Duodenal mucosa (tissue), 2 donors: ENCODE measurements at regions not wholly inside any gene's neighbourhood (a gene's known extent, or its start where the extent isn't known, plus 50 kb on each side); places are given as distances from the start of the nearest gene placed in this dataset.

Experiments used
- H3K27ac ChIP-seq: one replicate; pipeline ENCODE4 v1.7.0; 2013; ENCODE audit warnings: low read depth, low read length
- H3K27me3 ChIP-seq, 2 donors: one replicate each; pipeline ENCODE4 v1.7.0; 2013; ENCODE audit warnings: low read length in 2 of 2, control low read depth in 1 of 2; ENCODE audit not compliant: insufficient read depth in 2 of 2, control insufficient read depth in 1 of 2
- H3K36me3 ChIP-seq, 2 donors: one replicate each; pipeline ENCODE4 v1.7.0; 2013; ENCODE audit warnings: low read length in 2 of 2, control low read depth in 1 of 2; ENCODE audit not compliant: insufficient read depth in 2 of 2, control insufficient read depth in 1 of 2
- H3K4me1 ChIP-seq, 2 donors: one replicate each; pipeline ENCODE4 v1.7.0; 2013; ENCODE audit warnings: low read length in 2 of 2, control low read depth in 1 of 2; ENCODE audit not compliant: insufficient read depth in 2 of 2, control insufficient read depth in 1 of 2
- H3K4me3 ChIP-seq, 2 donors: one replicate each; pipeline ENCODE4 v1.7.0; 2013; ENCODE audit warnings: low read length in 2 of 2, low read depth in 1 of 2
- H3K9ac ChIP-seq, 2 donors: one replicate each; pipeline ENCODE4 v1.7.0; 2013; ENCODE audit warnings: low read length in 2 of 2, low read depth in 1 of 2
- H3K9me3 ChIP-seq, 2 donors: one replicate each; pipeline ENCODE4 v1.7.0; 2013; ENCODE audit warnings: low read length in 2 of 2, control low read depth in 1 of 2; ENCODE audit not compliant: control insufficient read depth in 1 of 2

GRCh38 chr11:116169776-116170175 lies 603.0 kb downstream of the BUD13 start:
- H3K27ac ChIP-seq, result no peak overlapping the region
- H3K27me3 ChIP-seq, result no peaks in the 10 kb centered on the region
- no peak overlapping the region for H3K9ac ChIP-seq
- no peaks in the 10 kb centered on the region for H3K9me3 ChIP-seq
- no peaks in the 10 kb centered on the region for H3K4me1 ChIP-seq
- no peaks in the 10 kb centered on the region for H3K36me3 ChIP-seq
- no peak overlapping the region for H3K4me3 ChIP-seq

DNA sequence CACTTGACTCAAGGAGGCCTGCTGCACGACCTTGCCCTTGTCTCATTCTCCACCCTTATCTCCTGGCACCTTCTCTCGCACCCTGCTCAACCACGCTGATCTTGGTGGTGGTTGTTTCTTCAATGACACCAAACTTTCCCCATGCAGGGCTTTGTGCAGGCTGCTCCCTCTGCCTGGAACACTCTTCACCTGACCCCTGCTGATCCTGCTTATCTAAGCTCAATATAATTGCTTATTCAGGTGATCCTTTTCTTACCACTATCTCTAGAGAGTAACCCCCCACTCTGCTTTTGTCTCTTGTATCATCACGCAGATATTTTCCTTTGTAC lies 604.4 kb downstream of the BUD13 start:
- no peak overlapping the region for H3K4me3 ChIP-seq
- no peaks in the 10 kb centered on the region for H3K36me3 ChIP-seq
- no peaks in the 10 kb centered on the region for H3K4me1 ChIP-seq
- no peaks in the 10 kb centered on the region for H3K9me3 ChIP-seq
- H3K27ac ChIP-seq, result no peak overlapping the region
- no peaks in the 10 kb centered on the region for H3K27me3 ChIP-seq
- no peak overlapping the region for H3K9ac ChIP-seq

- Histone ChIP-seq H3K27ac (no peak overlapping the region), H3K9me3 (no peaks in the 10 kb centered on the region), H3K9ac (no peak overlapping the region), H3K27me3 (no peaks in the 10 kb centered on the region), H3K4me1 (no peaks in the 10 kb centered on the region), H3K4me3 (no peak overlapping the region), H3K36me3 (no peaks in the 10 kb centered on the region)
These were observed 604.9 kb downstream of the BUD13 start for GRCh38 chr11:116167706-116168458.

DNA sequence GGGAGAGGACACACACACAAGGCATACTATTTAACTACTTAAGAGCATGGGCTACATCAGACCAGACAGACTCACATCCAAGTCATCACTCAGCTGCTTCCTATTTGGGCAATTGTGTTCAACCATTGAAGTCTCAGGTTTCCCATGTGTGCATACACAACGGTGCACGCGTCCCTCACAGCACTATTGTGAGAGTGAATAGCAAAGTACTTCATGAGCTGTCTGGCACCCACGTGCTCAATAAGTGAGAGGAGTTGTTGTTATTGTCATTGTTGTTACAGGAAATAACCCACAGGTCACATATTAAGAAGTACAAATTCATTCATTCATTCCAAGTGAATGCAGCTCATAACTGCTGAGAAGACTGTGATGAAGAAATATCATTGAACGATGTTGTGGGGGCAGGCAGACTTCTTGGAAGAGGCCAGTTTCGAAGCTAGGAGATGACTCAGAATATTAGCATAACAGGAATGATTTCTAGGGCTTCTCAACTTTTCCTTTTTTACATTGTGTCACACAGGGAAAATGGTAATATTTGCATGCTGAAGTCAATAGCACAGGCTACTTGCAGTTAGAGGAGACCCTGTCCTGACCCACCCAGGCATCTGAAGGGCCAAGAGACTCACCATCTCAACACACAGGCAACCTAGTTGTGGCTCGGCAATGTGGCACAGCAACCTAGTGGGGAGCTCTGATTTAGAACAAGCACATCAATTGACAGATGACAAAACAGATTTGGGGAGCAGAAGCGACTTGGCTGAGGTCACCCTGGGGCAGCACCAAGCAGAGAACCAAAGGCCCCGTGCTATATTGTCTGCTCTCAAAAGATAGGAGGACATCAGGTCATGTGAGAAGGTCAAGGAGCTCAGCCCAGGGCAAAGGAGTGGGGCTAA lies 606.0 kb downstream of the BUD13 start:
- Histone ChIP-seq H3K4me1 (no peaks in the 10 kb centered on the region), H3K27ac (no peak overlapping the region), H3K27me3 (no peaks in the 10 kb centered on the region), H3K9ac (no peak overlapping the region), H3K9me3 (no peaks in the 10 kb centered on the region), H3K4me3 (no peak overlapping the region), H3K36me3 (no peaks in the 10 kb centered on the region)

DNA sequence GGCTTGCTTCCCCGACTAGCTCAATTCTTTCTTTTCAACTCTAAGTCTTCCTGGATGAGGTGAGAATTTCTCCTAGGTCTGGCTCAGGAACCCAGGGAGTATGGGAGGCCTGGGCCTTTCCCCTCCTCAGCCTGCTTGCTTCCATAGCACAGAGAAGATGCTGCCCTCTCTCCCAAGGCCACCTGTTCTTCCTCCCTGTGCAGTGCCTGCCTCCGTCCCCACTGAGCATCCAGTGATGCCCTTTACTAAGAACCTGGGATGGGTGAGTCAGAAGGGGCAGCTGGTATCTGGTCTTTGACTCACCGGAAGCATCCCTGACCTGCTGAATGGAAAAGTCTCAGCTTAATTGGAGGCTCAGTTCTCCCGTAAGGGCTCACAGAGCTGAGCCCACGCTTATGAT lies 607.9 kb downstream of the BUD13 start:
- Histone ChIP-seq H3K36me3 (no peaks in the 10 kb centered on the region), H3K4me1 (no peaks in the 10 kb centered on the region), H3K9me3 (no peaks in the 10 kb centered on the region), H3K9ac (no peak overlapping the region), H3K4me3 (no peak overlapping the region), H3K27ac (no peak overlapping the region), H3K27me3 (no peaks in the 10 kb centered on the region)

DNA sequence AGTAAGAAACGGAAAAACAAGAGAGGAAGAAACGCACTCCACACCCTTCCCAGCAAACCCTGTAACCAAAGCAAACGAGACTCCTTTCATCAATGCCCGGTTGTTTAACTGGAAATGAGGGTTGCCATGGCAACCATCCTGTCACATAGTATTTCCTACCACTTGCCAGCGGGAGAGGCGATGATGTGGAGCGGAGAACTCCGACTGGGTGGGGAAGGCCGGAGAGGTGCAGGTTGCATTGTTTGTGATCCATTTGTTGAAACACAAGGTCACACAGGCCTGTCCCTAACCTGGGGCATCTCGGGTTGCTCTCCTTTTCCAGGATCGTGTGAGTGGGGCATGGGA lies 609.9 kb downstream of the BUD13 start:
- H3K36me3 ChIP-seq, result no peaks in the 10 kb centered on the region

GRCh38 chr11:116162086-116162885 lies 610.5 kb downstream of the BUD13 start:
- H3K27ac ChIP-seq, result no peak overlapping the region
- H3K9me3 ChIP-seq, result no peaks in the 10 kb centered on the region
- no peaks in the 10 kb centered on the region for H3K27me3 ChIP-seq
- H3K9ac ChIP-seq, result no peak overlapping the region
- no peaks in the 10 kb centered on the region for H3K36me3 ChIP-seq
- no peaks in the 10 kb centered on the region for H3K4me1 ChIP-seq
- H3K4me3 ChIP-seq, result no peak overlapping the region

More for the DNA sequence above, 609.9 kb downstream of the BUD13 start:
- H3K9ac ChIP-seq, result no peak overlapping the region
- H3K27me3 ChIP-seq, result no peaks in the 10 kb centered on the region
- no peak overlapping the region for H3K27ac ChIP-seq
- no peaks in the 10 kb centered on the region for H3K9me3 ChIP-seq
- no peaks in the 10 kb centered on the region for H3K4me1 ChIP-seq
- no peak overlapping the region for H3K4me3 ChIP-seq

DNA sequence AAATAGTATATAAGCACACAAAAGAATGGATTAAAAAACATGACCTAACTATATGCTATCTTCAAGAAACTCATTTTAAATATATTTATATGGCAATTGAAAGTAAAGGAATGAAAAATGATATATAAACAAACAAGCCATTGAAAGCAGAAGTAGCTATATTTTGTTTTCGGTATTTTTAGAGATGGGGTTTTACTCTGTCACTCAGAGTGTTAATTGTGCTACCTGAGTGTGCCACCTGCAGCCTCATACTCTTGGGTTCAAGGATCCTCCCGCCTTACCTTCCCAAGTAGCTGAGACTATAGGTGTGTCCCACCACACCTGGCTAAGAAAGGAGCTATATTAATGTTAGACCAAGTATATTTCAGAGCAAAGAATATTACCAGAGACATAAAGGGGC lies 624.1 kb downstream of the BUD13 start:
- no peaks in the 10 kb centered on the region for H3K27me3 ChIP-seq
- H3K9me3 ChIP-seq, result no peaks in the 10 kb centered on the region
- no peak overlapping the region for H3K9ac ChIP-seq
- no peak overlapping the region for H3K27ac ChIP-seq
- H3K4me1 ChIP-seq, result no peaks in the 10 kb centered on the region
- no peaks in the 10 kb centered on the region for H3K36me3 ChIP-seq
- no peak overlapping the region for H3K4me3 ChIP-seq

DNA sequence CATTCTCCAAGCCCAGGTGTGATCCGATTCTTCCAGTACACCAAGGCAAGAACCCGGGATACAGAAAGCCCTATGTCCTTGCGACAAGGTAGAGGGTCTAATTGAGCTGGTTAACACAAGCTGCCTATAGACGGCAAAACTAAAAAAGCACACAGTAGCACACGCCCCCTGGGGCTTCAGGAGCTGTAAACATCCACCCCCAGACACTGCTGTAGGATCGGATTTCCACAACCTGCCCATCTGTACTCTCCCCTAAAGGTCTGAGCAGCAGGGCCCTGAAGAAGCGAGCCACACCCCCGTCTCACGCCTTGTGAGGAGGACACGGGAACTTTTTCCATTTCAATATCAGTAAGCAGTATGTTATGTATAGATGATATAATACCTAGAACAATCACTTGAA lies 624.7 kb downstream of the BUD13 start:
- Histone ChIP-seq H3K36me3 (no peaks in the 10 kb centered on the region), H3K27ac (no peak overlapping the region), H3K4me3 (no peak overlapping the region), H3K4me1 (no peaks in the 10 kb centered on the region), H3K27me3 (no peaks in the 10 kb centered on the region), H3K9ac (no peak overlapping the region), H3K9me3 (no peaks in the 10 kb centered on the region)
